Activated CD4-positive, alpha-beta T cell treated with anti-CD3 and anti-CD28 coated beads, Interleukin-2, amount 10 ng/mL, durations not matched to agents 7 days and 5 days (primary cell): ENCODE measurements at regions not wholly inside any gene's neighbourhood (a gene's known extent, or its start where the extent isn't known, plus 50 kb on each side); places are given as distances from the start of the nearest gene placed in this dataset.

Experiments used
- CTCF ChIA-PET: fragments of 350-600 bp; sonication (Branson Sonifier 250); formaldehyde crosslinking; loops from one replicate; lab custom pipeline; 2021; ENCODE audit warnings: antibody characterized with exemption; lab: Charles Lee
- POLR2A ChIA-PET: fragments of 350-600 bp; sonication (Branson Sonifier 250); formaldehyde crosslinking; loops from one replicate; lab custom pipeline; 2021; ENCODE audit warnings: antibody characterized with exemption; lab: Charles Lee
- DNase-seq: peaks from one replicate; pipeline ENCODE4 v3.0.0-alpha.2; 2020
- H3K27ac Mint-ChIP-seq: one replicate; pipeline ENCODE4 v1.8.0; 2021; ENCODE audit warnings: mild to moderate bottlenecking, moderate library complexity, mixed read lengths
- H3K27me3 Mint-ChIP-seq: one replicate; pipeline ENCODE4 v1.8.0; 2021; ENCODE audit warnings: mixed read lengths
- H3K36me3 Mint-ChIP-seq: one replicate; pipeline ENCODE4 v1.8.0; 2021; ENCODE audit warnings: low read depth, mixed read lengths
- H3K4me1 Mint-ChIP-seq: one replicate; pipeline ENCODE4 v1.8.0; 2021; ENCODE audit warnings: mixed read lengths
- H3K4me3 Mint-ChIP-seq: one replicate; pipeline ENCODE4 v1.8.0; 2021; ENCODE audit warnings: mild to moderate bottlenecking, moderate library complexity, mixed read lengths
- H3K9me3 Mint-ChIP-seq: one replicate; pipeline ENCODE4 v1.8.0; 2021; ENCODE audit warnings: mixed read lengths

DNA sequence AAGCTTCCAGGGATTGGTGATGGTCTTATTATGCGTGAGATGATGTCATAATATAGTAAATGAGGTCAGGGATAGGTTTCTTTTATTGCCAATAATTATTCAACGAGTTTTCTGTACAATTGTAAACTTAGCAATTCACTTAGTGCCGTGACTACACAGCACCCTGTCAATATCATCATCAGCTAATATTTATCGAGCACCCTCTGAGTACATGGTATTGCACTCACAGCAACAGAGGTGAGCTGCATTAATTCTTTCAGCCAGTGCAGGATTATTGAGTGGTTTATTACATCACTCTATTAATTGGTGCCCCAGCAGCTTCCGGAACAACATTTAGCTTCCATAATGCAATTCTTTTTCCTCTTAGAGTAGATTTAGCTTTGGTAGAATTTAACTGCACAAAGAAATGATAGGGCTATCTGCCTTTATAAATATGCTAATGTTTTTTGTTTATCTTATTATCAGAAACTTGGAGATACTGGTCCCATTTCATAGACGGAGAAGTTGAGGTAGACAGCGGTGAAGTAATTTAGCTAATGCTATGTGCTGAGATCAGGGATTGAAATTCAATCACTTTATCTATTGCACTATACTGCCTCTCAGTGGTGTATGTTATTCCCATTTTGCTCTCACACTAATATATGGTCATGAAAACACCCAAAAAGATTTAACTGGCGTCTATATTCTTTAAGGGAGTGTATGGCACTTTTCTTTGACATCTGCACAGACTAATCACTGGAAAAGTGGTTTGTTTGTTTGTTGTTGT is 726.1 kb upstream of the WWC1 start:
- Mint-ChIP-seq H3K36me3 (no peaks in the 10 kb centered on the region), H3K9me3 (no peaks in the 10 kb centered on the region), H3K4me1 (no peaks in the 10 kb centered on the region), H3K27ac (no peak overlapping the region), H3K4me3 (no peak overlapping the region), H3K27me3 (no peaks in the 10 kb centered on the region)
- DNase-seq, result no peak
- ChIA-PET POLR2A (no interaction called here), CTCF (no interaction called here)

DNA sequence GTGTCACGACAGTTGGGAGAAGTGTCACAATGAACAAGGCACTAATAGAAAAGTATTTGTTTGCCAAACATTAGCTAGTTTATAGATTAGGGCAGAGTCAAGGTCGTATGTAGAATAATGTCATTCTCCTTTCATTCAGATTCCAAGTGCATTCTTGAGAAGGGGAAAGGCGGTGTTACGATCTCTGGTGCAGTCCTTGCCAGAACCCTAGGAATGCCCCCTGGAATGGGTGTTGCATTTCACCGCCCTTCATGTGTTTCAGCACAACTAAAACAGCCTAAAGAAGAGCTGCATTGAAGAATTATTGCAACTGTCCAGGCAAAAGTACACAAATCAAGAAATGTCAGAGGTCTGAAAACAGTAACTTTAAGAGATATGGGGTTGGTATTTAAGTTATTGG is 721.0 kb upstream of the WWC1 start:
- POLR2A ChIA-PET, result no interaction called here
- no peak overlapping the region for H3K27ac Mint-ChIP-seq
- no peak overlapping the region for H3K4me3 Mint-ChIP-seq
- no peaks in the 10 kb centered on the region for H3K36me3 Mint-ChIP-seq
- CTCF ChIA-PET, result no interaction called here
- no peak for DNase-seq
- no peaks in the 10 kb centered on the region for H3K9me3 Mint-ChIP-seq
- H3K27me3 Mint-ChIP-seq, result peaks cover 21% of the 10 kb centered on the region
- no peaks in the 10 kb centered on the region for H3K4me1 Mint-ChIP-seq

DNA sequence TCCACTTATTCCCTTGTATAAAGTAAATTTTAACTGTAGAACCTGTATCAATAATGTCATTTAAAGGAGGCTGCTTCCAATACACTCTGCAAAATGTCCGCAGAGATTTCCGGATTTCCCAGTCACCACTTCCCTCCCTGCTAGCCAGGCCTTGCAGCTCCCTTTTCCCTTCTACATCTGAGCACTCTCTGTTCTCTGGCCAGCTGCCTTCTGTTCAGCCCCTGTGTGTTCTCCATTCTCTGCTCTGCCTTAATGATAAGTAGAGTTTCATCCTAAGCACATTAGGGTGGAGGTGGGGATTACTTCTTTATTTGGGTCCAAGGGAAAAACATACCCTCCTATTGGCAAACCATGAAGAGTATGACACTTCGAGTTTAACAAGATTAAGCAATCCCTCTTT is 719.6 kb upstream of the WWC1 start:
- peaks cover 23% of the 10 kb centered on the region for H3K27me3 Mint-ChIP-seq
- no peaks in the 10 kb centered on the region for H3K9me3 Mint-ChIP-seq
- POLR2A ChIA-PET, result no interaction called here

DNA sequence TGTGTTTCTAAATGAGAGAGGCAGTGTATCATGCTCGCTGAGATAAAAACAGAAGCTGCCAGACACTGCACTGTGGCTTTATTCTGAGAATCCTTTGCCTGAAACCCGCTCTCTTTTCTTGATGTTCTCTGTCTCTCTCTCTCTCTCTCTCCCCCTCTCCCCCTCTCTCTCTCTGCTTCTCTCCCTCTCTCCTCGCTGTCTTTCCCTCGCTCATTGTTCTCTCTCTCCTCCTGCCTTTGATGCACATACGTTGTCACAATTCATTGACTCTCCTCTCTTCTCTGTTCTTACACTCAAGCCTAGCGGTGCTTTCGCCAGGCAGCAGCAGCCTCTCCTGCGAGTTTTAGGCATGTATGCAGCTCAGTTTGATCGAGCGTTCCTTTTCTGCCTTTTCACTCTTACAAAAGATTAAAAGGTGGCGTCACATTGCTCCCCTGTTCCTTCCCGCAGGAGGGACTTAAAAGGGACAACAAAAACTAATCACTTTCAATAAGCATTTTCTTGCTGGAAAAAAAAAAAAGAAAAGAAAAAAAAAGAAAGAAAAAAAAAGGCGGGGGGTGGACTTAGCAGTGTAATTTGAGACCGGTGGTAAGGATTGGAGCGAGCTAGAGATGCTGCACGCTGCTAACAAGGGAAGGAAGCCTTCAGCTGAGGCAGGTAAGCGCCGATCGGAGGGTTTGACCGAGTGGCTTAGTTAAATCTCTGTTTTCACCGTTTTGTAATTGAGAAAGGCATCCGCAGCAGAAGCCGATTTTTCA is 717.9 kb upstream of the WWC1 start:
- Mint-ChIP-seq H3K27ac (no peak overlapping the region), H3K4me1 (no peaks in the 10 kb centered on the region), H3K27me3 (peaks cover 23% of the 10 kb centered on the region), H3K36me3 (no peaks in the 10 kb centered on the region), H3K9me3 (no peaks in the 10 kb centered on the region), H3K4me3 (no peak overlapping the region)
- ChIA-PET CTCF (no interaction called here), POLR2A (no interaction called here)
- no peak for DNase-seq

More for the DNA sequence above, 719.6 kb upstream of the WWC1 start:
- CTCF ChIA-PET, result no interaction called here
- Mint-ChIP-seq H3K4me1 (no peaks in the 10 kb centered on the region), H3K36me3 (no peaks in the 10 kb centered on the region), H3K27ac (no peak overlapping the region), H3K4me3 (no peak overlapping the region)
- no peak for DNase-seq

DNA sequence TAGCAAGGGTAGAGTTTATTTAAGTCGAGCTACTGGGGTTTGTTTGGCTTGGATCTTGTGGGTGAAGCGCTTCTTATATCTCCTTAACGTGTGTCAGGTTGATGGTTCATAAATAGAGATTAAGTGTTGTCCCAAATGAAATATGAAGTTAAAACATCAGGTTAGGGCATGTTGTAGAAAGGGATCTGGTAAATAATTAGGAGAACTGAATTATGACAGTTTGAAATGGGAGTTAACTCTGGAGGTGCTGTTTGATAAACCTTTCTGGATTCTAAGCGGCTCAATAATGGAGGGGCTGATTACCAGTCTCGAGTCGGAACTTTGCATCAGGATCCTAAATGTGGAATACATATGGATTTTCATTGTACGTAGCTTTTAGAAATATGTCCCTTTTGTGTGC is 717.0 kb upstream of the WWC1 start:
- H3K4me1 Mint-ChIP-seq, result no peaks in the 10 kb centered on the region
- POLR2A ChIA-PET, result no interaction called here
- H3K9me3 Mint-ChIP-seq, result no peaks in the 10 kb centered on the region
- CTCF ChIA-PET, result no interaction called here
- no peak for DNase-seq
- no peak overlapping the region for H3K4me3 Mint-ChIP-seq
- peaks cover 23% of the 10 kb centered on the region for H3K27me3 Mint-ChIP-seq
- H3K36me3 Mint-ChIP-seq, result no peaks in the 10 kb centered on the region
- H3K27ac Mint-ChIP-seq, result no peak overlapping the region

DNA sequence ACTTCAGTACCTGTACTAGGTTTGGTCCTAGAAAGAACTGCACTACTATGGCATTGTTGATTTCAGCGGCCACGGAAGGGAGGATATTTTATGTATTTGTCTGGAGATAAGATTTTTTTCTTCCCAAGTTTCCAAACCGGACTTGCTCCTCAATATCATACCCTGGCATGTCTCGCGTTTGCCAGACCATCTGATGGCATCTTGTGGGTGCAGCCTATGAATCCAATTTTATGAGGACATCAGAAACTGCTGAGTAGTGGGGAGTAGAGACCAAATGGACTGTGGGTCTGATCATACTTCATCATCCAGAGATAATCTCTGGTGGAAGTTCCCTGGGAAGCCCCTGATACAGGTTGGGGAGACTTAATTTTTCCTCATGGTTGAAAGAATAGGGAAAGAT is 716.1 kb upstream of the WWC1 start:
- Mint-ChIP-seq H3K27me3 (peaks cover 23% of the 10 kb centered on the region), H3K27ac (no peak overlapping the region), H3K9me3 (no peaks in the 10 kb centered on the region), H3K4me1 (no peaks in the 10 kb centered on the region), H3K36me3 (no peaks in the 10 kb centered on the region), H3K4me3 (no peak overlapping the region)
- CTCF ChIA-PET, result no interaction called here
- POLR2A ChIA-PET, result no interaction called here
- DNase-seq, result no peak

DNA sequence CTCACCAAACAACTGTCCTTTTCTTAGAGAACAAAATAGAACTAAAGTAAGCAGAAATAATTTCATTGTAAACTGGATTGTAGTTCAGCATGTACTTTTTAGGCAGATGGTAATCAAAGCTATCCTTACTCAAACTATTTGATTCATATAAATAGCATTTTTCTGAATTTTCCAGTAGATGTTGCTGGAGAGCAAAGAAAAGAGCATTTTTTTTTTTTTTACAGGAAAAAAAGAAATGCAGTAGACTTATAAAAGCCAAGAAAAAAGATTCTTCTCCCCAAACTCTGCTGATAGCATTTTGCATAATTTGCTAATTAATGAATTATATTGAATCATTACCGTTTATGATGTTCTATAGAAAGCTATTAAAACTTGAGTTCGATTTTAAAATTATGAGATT is 715.3 kb upstream of the WWC1 start:
- ChIA-PET CTCF (no interaction called here), POLR2A (no interaction called here)
- H3K27me3 Mint-ChIP-seq, result peaks cover 23% of the 10 kb centered on the region
- H3K36me3 Mint-ChIP-seq, result no peaks in the 10 kb centered on the region
- no peaks in the 10 kb centered on the region for H3K4me1 Mint-ChIP-seq
- no peak for DNase-seq
- no peaks in the 10 kb centered on the region for H3K9me3 Mint-ChIP-seq
- H3K4me3 Mint-ChIP-seq, result no peak overlapping the region
- H3K27ac Mint-ChIP-seq, result no peak overlapping the region

DNA sequence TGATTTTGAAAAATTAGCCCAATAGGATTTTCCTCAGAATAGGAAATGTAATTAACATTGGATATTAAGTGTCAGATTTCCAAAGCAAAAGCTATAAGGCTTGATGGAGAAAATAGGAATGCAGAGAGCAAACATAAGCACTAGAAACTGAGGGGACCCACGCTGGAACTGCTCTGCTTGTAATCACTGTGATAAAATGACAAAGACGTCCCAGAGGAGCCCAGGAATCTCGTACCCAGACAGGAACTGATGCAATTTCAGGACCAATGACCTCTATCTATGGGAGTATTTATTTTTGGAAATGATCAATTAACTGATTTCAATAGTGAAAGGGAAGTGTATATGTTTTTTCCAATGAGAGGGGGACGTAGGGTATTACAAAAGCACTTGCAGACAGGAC is 714.5 kb upstream of the WWC1 start:
- POLR2A ChIA-PET, result no interaction called here
- Mint-ChIP-seq H3K27me3 (peaks cover 23% of the 10 kb centered on the region), H3K4me1 (no peaks in the 10 kb centered on the region), H3K4me3 (no peak overlapping the region), H3K9me3 (no peaks in the 10 kb centered on the region), H3K36me3 (no peaks in the 10 kb centered on the region), H3K27ac (no peak overlapping the region)
- no peak for DNase-seq
- CTCF ChIA-PET, result no interaction called here

DNA sequence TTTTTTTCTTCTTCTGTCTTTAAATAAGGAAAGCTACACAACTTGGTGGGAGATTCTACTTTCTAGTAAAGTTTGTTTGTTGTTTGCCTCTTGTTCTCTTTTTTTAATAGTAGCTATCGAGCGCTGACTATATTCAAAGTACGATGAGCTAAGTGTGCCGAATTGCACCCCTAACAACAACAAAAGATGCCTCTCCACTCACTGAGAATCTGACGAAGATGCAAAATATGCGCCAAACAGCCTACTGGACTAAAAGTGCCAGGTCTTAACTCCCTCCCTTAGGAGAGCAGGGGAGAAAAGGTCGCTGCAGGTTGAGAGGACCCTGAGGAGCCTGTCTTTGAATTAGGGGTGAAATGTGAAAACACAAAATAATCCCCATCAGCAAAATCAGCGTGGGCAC is 713.8 kb upstream of the WWC1 start:
- Mint-ChIP-seq H3K9me3 (no peaks in the 10 kb centered on the region), H3K4me1 (no peaks in the 10 kb centered on the region), H3K4me3 (no peak overlapping the region), H3K27ac (no peak overlapping the region), H3K27me3 (peaks cover 23% of the 10 kb centered on the region), H3K36me3 (no peaks in the 10 kb centered on the region)
- POLR2A ChIA-PET, result interaction anchor here (0.7 kb wide), 1 partner anchor 92 kb away, joined by 3 read pairs; no protein-coding TSS in a partner anchor
- DNase-seq, result no peak
- CTCF ChIA-PET, result no interaction called here

DNA sequence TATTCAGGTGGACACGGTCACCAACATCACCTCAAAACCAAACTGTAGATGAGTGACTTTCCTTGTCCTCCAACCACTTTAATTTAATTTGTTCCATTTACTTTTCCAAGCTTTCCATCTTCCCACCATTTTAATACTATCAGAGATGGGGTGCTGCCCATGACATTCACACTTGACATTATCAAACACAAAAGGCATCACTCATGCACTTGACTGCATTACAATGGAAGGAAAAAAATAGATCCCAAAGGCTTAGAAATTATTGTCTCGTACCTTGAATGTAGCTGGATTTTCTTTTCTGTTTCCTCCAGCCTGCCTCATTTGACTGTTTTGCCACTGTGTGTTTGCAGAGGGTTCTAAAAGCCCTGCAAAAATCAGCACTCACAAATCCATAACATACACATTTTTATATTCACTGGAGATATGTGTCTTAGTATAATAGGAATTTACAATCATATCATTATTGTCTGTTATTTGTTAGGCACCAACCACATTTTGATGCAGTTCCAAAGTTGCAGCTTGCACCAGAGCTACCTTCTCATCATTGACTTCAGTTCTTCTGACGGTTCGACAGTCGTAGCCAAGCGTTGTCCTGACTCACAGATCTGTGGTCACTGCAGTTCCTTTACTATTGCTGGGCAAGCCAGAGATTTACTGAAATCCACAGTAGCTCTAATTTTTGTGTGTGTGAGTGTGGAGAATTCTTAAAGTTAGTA is 712.3 kb upstream of the WWC1 start:
- H3K4me1 Mint-ChIP-seq, result no peaks in the 10 kb centered on the region
- no peak for DNase-seq
- no peaks in the 10 kb centered on the region for H3K36me3 Mint-ChIP-seq
- ChIA-PET POLR2A (no interaction called here), CTCF (no interaction called here)
- no peaks in the 10 kb centered on the region for H3K9me3 Mint-ChIP-seq
- H3K4me3 Mint-ChIP-seq, result no peak overlapping the region
- H3K27ac Mint-ChIP-seq, result no peak overlapping the region
- peaks cover 12% of the 10 kb centered on the region for H3K27me3 Mint-ChIP-seq

DNA sequence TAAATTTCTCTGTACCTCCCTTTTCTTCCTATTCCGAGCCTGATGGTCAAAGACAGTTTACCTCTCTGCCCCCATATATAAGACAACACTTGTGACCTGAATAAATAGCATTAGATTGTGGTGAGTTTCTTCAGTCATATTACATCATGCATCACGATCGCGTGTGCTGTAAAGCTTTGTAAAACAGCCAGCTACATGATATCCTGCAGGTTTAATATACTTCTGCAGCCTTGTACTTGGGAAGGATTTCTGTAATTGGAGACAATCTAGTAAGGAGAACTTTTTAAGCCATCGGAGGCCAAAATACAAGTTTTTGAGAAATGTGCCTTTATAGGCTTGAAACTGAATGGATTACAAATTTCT is 711.8 kb upstream of the WWC1 start:
- ChIA-PET POLR2A (no interaction called here), CTCF (no interaction called here)
- Mint-ChIP-seq H3K4me3 (no peak overlapping the region), H3K9me3 (no peaks in the 10 kb centered on the region), H3K27ac (no peak overlapping the region), H3K36me3 (no peaks in the 10 kb centered on the region), H3K4me1 (no peaks in the 10 kb centered on the region), H3K27me3 (peaks cover 6% of the 10 kb centered on the region)
- no peak for DNase-seq

DNA sequence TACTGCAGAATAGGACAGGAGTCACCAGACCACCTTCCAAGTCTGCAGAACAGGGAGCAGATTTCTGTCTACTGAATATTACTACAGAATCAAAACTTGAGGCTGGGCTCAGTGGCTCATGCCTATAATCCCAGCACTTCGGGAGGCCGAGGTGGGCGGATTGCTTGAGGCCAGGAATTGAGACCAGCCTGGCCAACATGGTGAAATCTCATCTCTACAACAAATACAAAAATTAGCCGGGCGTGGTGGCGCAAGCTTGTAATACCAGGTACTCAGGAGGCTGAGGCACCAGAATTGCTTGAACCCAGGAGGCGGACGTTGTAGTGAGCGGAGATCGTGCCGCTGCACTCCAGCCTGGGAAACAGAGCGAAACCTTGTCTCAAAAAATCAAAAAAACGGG is 710.8 kb upstream of the WWC1 start:
- ChIA-PET CTCF (no interaction called here), POLR2A (no interaction called here)
- DNase-seq, result no peak
- Mint-ChIP-seq H3K27me3 (peaks cover 2% of the 10 kb centered on the region), H3K36me3 (no peaks in the 10 kb centered on the region), H3K4me3 (no peak overlapping the region), H3K9me3 (no peaks in the 10 kb centered on the region), H3K27ac (no peak overlapping the region), H3K4me1 (no peaks in the 10 kb centered on the region)

DNA sequence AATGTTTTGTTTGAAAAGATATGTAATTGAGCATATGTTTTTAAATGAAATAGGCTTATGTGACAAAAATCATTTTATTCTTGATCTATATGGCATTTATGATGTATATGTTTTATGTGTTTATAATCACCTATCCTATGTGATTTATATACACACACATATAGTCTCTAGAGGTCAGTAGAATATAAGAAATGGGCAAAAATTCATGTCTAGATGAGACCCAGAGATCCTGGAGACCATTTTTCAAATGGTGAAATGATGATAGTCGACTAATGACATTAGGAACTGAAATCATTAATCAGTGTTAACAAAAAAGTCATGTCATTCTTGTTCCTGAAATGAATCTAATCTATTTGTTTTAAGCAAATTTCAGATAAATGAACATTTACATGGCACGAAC is 709.2 kb upstream of the WWC1 start:
- H3K4me3 Mint-ChIP-seq, result no peak overlapping the region
- no peaks in the 10 kb centered on the region for H3K4me1 Mint-ChIP-seq
- H3K27ac Mint-ChIP-seq, result no peak overlapping the region
- POLR2A ChIA-PET, result no interaction called here
- no peaks in the 10 kb centered on the region for H3K27me3 Mint-ChIP-seq
- no peaks in the 10 kb centered on the region for H3K9me3 Mint-ChIP-seq
- no peak for DNase-seq
- no peaks in the 10 kb centered on the region for H3K36me3 Mint-ChIP-seq
- CTCF ChIA-PET, result no interaction called here
